ENCODE measurements at regions not wholly inside any gene's neighbourhood (a gene's known extent, or its start where the extent isn't known, plus 50 kb on each side); places are given as distances from the start of the nearest gene placed in this dataset.

DNA sequence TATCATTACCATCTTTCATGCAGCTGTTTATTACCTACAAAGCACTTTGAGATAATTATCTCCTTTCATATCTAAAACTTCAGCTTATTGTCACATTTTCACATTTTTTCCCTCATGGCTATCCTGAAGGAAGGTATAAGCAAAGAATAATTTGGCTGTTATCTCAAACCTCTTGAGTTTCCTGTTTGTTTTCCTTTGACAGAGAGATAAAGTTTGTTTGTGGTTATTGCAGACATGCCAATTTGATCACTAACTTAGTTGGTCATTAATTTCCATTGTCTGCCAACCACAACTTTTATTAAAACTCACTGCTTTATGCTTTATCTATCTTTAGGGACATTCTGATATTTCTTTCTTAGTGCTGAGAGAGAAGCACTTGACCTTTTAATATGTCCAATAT lies 89.8 kb upstream of the SPANXB1 start:
- intact Hi-C loops (cut with DNase I, micrococcal nuclease) = no loop called here
- no peaks in the 10 kb centered on the region for H3K4me1 ChIP-seq (ENCODE audit: insufficient read depth, low read length)
- CTCF ChIA-PET = no interaction called here
- H3K27me3 ChIP-seq (ENCODE audit: control insufficient read depth in 1 of 2, insufficient read depth in 2 of 2, low read length in 2 of 2) = no peaks in the 10 kb centered on the region
- H3K36me3 ChIP-seq (ENCODE audit: insufficient read depth, low read length) = no peaks in the 10 kb centered on the region
- H3K36me3 Mint-ChIP-seq (ENCODE audit: low read depth) = no peaks in the 10 kb centered on the region
- TF ChIP-seq, protein P1, sequence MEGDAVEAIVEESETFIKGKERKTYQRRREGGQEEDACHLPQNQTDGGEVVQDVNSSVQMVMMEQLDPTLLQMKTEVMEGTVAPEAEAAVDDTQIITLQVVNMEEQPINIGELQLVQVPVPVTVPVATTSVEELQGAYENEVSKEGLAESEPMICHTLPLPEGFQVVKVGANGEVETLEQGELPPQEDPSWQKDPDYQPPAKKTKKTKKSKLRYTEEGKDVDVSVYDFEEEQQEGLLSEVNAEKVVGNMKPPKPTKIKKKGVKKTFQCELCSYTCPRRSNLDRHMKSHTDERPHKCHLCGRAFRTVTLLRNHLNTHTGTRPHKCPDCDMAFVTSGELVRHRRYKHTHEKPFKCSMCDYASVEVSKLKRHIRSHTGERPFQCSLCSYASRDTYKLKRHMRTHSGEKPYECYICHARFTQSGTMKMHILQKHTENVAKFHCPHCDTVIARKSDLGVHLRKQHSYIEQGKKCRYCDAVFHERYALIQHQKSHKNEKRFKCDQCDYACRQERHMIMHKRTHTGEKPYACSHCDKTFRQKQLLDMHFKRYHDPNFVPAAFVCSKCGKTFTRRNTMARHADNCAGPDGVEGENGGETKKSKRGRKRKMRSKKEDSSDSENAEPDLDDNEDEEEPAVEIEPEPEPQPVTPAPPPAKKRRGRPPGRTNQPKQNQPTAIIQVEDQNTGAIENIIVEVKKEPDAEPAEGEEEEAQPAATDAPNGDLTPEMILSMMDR (IDR thresholded peaks at IDR 0.05) = no peak
- H3K27me3 Mint-ChIP-seq = no peaks in the 10 kb centered on the region
- POLR2A ChIA-PET = no interaction called here
- H3K9me3 ChIP-seq (ENCODE audit: control insufficient read depth in 1 of 2, insufficient read depth in 1 of 2, low read length in 2 of 2) = no peaks in the 10 kb centered on the region
- no peak overlapping the region for H3K27ac Mint-ChIP-seq
- no peaks in the 10 kb centered on the region for H3K9me3 Mint-ChIP-seq
- DNase-seq = no peak
- no peak overlapping the region for H3K27ac ChIP-seq (ENCODE audit: low read depth in 1 of 2, low read length in 2 of 2)
- no peak overlapping the region for H3K4me3 Mint-ChIP-seq
- H3K4me3 ChIP-seq (ENCODE audit: low read length) = no peak overlapping the region
- peaks cover 1% of the 10 kb centered on the region for H3K4me1 Mint-ChIP-seq (ENCODE audit: low read depth)
- no peak for ATAC-seq (ENCODE audit: poor library complexity)

DNA sequence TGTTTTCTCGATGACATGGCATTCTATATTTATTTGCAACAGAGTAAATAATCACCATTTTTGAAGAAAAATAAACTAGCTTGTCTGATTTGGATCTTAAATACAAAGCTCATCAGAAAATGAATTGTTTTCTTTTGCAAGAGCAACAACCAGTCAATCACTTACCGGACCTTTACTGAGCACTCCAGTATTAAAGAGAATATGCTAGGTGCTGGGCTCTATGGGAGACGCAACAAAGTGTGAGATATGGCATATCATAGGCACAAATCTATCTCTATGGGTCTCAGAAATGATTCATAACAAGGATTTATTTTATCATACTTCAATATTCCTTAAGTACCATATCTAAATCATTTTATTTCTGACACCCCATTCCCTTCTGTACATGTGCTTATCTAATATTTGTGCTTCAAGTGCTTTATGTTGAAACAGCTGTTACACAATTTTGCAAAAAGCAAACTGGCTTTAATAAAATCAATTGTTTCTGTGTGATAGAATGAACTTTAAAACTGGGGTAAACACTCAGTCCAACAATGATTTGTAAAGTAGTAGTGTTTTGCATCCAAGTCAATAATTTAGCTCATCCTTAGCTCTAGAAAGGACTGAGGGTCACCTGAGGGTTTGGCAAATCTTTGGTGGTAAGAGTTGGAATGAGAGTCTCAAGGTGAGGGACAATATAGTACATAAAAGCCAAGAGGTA lies 88.4 kb upstream of the SPANXB1 start:
- TF ChIP-seq, protein P1 (IDR thresholded peaks at IDR 0.05) = no peak
- intact Hi-C loops (cut with DNase I, micrococcal nuclease) = no loop called here
- Histone ChIP-seq H3K36me3 (ENCODE audit: insufficient read depth, low read length) (no peaks in the 10 kb centered on the region), H3K9me3 (ENCODE audit: control insufficient read depth in 1 of 2, insufficient read depth in 1 of 2, low read length in 2 of 2) (no peaks in the 10 kb centered on the region), H3K27ac (ENCODE audit: low read depth in 1 of 2, low read length in 2 of 2) (no peak overlapping the region), H3K27me3 (ENCODE audit: control insufficient read depth in 1 of 2, insufficient read depth in 2 of 2, low read length in 2 of 2) (no peaks in the 10 kb centered on the region), H3K4me3 (ENCODE audit: low read length) (no peak overlapping the region), H3K4me1 (ENCODE audit: insufficient read depth, low read length) (no peaks in the 10 kb centered on the region)
- Mint-ChIP-seq H3K36me3 (ENCODE audit: low read depth) (no peaks in the 10 kb centered on the region), H3K4me1 (ENCODE audit: low read depth) (peaks cover 13% of the 10 kb centered on the region), H3K4me3 (no peak overlapping the region), H3K9me3 (no peaks in the 10 kb centered on the region), H3K27ac (no peak overlapping the region), H3K27me3 (no peaks in the 10 kb centered on the region)
- no peak for DNase-seq
- ATAC-seq (ENCODE audit: poor library complexity) = no peak
- ChIA-PET CTCF (interaction anchor here (1.2 kb wide), 1 partner anchor 8 kb away, joined by 3 read pairs; no protein-coding TSS in a partner anchor), POLR2A (no interaction called here)

DNA sequence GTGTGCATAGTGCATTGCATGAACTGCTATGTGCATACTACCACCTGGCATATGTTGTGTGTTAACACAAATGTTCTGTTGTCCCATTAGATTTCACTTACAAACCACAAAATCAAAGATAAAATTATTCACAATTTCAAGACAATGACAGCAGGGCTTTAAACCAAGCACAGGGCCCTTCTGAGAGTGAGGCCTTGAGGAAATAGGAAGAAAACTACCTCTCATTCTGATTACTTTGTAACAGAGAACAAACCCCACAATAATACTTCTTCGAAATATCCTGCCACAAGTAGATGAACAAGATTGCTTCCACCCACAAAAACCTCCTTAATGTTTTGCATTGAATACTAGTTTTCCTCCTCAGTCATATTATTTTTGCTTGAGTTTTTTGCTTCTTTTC lies 85.5 kb upstream of the SPANXB1 start:
- Histone ChIP-seq H3K27me3 (ENCODE audit: control insufficient read depth in 1 of 2, insufficient read depth in 2 of 2, low read length in 2 of 2) (no peaks in the 10 kb centered on the region), H3K9me3 (ENCODE audit: control insufficient read depth in 1 of 2, insufficient read depth in 1 of 2, low read length in 2 of 2) (no peaks in the 10 kb centered on the region), H3K27ac (ENCODE audit: low read depth in 1 of 2, low read length in 2 of 2) (no peak overlapping the region), H3K4me3 (ENCODE audit: low read length) (no peak overlapping the region), H3K4me1 (ENCODE audit: insufficient read depth, low read length) (no peaks in the 10 kb centered on the region), H3K36me3 (ENCODE audit: insufficient read depth, low read length) (no peaks in the 10 kb centered on the region)
- ATAC-seq (ENCODE audit: poor library complexity) = no peak
- peaks cover 13% of the 10 kb centered on the region for H3K4me1 Mint-ChIP-seq (ENCODE audit: low read depth)
- TF ChIP-seq, protein P1 (IDR thresholded peaks at IDR 0.05) = no peak
- no peaks in the 10 kb centered on the region for H3K27me3 Mint-ChIP-seq
- intact Hi-C loops (cut with DNase I, micrococcal nuclease) = no loop called here
- CTCF ChIA-PET = no interaction called here
- no peaks in the 10 kb centered on the region for H3K9me3 Mint-ChIP-seq
- no peak for DNase-seq
- no peaks in the 10 kb centered on the region for H3K36me3 Mint-ChIP-seq (ENCODE audit: low read depth)
- no peak overlapping the region for H3K4me3 Mint-ChIP-seq
- POLR2A ChIA-PET = no interaction called here
- no peak overlapping the region for H3K27ac Mint-ChIP-seq

All from CD4-positive, alpha-beta T cell (primary cell).